Kidney epithelial cell (primary cell): ENCODE measurements at regions not wholly inside any gene's neighbourhood (a gene's known extent, or its start where the extent isn't known, plus 50 kb on each side); places are given as distances from the start of the nearest gene placed in this dataset.

ENCODE experiments used
- DNase-seq: peaks from one replicate; pipeline ENCODE4 v3.0.0-alpha.2; 2010; ENCODE audit warnings: low read depth
- H3K27me3 ChIP-seq: 2 replicates; pipeline ENCODE4 v1.6.0; 2011; ENCODE audit warnings: low read length; ENCODE audit not compliant: control insufficient read depth, insufficient read depth
- H3K36me3 ChIP-seq: 2 replicates; pipeline ENCODE4 v1.5.1; 2011; ENCODE audit warnings: low read length; ENCODE audit not compliant: control insufficient read depth, insufficient read depth
- H3K4me3 ChIP-seq: 2 replicates; pipeline ENCODE4 v1.5.1; 2011; ENCODE audit warnings: low read depth, mild to moderate bottlenecking, control low read depth, low read length
- TF ChIP-seq, protein P1 (sequence below): IDR thresholded peaks from 2 replicates; pipeline ENCODE4 v1.5.1; 2011; ENCODE audit warnings: mild to moderate bottlenecking, moderate library complexity, low read length, control low read depth, inconsistent platforms; ENCODE audit not compliant: insufficient read depth, poor library complexity, severe bottlenecking

DNA sequence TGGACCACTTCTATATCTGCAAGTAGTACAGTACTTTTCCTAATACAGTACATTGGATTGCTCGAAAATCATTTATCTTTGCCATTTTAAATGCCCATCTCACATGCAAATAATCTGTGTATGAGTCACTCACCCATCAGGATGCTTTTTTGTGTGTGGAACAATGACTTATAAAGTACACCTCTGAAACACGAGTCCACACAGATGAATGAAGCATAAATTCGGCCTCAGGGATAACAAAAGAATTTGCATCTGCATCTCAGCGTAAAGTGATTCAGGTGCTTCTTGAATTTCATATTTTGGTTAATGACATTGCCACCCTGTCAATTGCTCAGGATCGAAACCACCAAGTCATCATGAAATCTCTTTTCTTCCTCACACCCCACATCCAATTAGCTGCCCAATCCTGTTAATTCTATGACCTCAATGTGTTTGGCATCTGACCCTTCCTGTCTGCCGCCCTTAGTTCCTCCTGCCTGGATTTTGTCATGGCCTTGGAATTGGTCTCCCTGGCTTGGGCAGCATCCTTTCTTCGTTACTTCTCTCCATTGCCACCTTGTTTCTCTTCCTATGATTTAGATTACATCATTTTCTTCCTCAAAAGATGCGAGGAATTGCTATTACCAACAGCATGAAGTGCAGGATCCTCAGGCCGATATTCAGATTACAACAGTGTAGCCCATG, 161.6 kb upstream of the MID1 start:
- Histone ChIP-seq H3K36me3 (no peaks in the 10 kb centered on the region), H3K4me3 (no peak overlapping the region), H3K27me3 (no peaks in the 10 kb centered on the region)
- no peak for DNase-seq
- TF ChIP-seq, protein P1, sequence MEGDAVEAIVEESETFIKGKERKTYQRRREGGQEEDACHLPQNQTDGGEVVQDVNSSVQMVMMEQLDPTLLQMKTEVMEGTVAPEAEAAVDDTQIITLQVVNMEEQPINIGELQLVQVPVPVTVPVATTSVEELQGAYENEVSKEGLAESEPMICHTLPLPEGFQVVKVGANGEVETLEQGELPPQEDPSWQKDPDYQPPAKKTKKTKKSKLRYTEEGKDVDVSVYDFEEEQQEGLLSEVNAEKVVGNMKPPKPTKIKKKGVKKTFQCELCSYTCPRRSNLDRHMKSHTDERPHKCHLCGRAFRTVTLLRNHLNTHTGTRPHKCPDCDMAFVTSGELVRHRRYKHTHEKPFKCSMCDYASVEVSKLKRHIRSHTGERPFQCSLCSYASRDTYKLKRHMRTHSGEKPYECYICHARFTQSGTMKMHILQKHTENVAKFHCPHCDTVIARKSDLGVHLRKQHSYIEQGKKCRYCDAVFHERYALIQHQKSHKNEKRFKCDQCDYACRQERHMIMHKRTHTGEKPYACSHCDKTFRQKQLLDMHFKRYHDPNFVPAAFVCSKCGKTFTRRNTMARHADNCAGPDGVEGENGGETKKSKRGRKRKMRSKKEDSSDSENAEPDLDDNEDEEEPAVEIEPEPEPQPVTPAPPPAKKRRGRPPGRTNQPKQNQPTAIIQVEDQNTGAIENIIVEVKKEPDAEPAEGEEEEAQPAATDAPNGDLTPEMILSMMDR: no peak

DNA sequence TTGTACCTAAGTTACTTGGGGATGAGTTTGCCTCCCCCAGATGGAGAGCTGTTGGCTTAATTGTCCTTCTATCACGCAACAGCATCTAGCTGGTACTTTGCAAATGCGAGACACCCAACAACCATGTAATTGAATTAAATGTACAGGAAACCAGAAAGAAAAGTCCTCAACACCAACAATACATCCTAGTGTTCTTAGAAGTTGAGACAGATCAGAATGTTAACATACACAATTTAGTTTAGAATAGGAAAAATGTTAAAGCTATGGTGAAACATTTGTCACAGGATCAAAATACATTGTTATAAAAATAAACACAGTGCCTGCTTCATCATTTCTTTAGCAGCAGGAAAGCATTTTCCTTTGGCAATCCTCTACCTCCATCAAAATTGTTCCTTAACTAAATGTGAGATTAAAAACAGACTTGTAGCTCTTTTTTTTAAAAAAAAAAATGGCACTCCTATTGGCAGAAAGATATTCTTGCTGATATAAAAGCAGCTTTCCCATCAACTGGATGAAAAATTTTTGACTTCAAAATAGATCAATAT, 163.1 kb upstream of the MID1 start:
- no peak overlapping the region for H3K4me3 ChIP-seq
- H3K27me3 ChIP-seq: no peaks in the 10 kb centered on the region
- H3K36me3 ChIP-seq: no peaks in the 10 kb centered on the region
- TF ChIP-seq, protein P1: no peak
- DNase-seq: no peak

DNA sequence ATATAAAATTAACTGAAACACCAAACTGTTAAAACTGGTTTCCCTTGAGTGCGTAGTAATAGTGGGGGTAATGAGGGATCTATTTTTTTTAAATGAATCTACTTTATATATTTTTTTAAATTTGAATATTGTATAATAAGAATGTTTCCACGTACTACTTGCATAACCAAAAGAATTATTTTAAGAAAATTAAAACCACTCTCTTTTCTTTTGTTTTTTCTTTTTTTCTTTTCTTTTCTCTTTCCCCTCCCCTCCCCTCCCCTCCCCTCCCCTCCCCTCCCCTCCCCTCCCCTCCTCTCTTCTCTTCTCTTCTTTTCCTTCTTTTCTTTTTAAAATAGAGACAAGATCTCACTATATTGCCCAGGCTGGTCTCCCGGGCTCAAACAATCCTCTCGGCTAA, 166.9 kb upstream of the MID1 start:
- no peak for DNase-seq
- TF ChIP-seq, protein P1: no peak

DNA sequence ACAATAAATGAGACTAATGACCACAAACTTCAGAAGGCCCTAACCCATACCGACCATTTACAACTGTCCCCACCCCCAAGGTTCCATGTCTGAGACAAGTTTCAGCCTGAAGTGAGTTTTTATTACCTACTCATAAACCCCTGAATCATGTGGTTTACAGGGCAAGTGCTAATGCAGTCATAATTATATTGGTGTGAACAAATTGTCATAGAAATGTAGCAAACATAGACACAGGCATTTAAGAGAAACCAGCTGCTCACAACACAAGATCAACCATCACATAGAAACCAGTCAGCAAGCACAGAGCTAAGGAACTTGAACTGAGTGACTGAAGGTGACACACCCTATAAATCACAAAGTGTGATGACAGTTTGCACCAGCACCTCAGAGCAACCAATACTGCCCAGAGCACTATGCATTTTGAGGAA, 173.8 kb upstream of the MID1 start:
- no peaks in the 10 kb centered on the region for H3K27me3 ChIP-seq
- DNase-seq: no peak
- no peak overlapping the region for H3K4me3 ChIP-seq
- H3K36me3 ChIP-seq: no peaks in the 10 kb centered on the region
- TF ChIP-seq, protein P1: no peak

More for the DNA sequence above, 166.9 kb upstream of the MID1 start:
- Histone ChIP-seq H3K4me3 (no peak overlapping the region), H3K27me3 (no peaks in the 10 kb centered on the region), H3K36me3 (no peaks in the 10 kb centered on the region)

DNA sequence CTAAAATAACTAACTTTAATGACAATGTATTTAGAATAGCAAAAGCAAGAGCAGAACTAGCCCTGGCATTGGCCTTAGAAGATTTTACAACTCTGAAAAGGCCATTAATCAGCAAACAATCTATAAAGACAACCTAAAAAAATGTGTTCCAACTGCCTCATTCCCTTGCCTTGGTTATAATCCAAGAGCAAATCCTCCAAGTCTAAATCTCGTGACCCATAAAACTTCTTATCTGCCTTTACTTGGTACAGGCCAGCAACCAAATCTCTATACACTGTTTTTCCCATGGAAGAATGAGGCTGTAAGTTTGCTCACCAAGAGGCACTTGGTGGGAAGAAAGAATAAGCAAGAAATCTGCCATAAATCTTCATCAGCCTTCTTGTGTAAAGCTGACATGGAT, 175.3 kb upstream of the MID1 start:
- no peak for DNase-seq
- Histone ChIP-seq H3K4me3 (no peak overlapping the region), H3K27me3 (no peaks in the 10 kb centered on the region), H3K36me3 (no peaks in the 10 kb centered on the region)
- TF ChIP-seq, protein P1: no peak

DNA sequence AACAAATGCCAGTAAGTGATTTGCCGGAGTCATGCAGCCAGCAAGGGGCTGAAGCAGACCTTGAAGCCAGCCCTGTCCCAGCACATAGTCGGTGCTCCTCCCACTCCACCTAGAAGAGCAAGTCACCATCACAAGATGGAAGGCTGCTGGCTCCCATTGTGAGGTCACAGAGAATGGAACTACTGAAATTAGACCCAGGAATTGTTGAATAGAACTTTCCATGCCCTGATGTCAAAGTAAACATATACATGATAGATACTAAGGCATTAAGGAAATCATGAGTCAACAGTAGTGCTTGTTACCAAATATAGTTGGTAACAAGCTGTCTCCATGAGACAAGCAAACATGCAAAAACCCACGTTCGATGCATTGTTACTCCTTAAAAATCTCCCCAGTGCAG, 177.1 kb upstream of the MID1 start:
- no peak for DNase-seq
- no peak overlapping the region for H3K4me3 ChIP-seq
- TF ChIP-seq, protein P1: no peak
- H3K36me3 ChIP-seq: no peaks in the 10 kb centered on the region
- H3K27me3 ChIP-seq: no peaks in the 10 kb centered on the region
